ENCODE measurements at regions not wholly inside any gene's neighbourhood (a gene's known extent, or its start where the extent isn't known, plus 50 kb on each side); places are given as distances from the start of the nearest gene placed in this dataset.
"Not testable (repeated sequence)": the region's sequence is repeated elsewhere in the genome, so short reads cannot be mapped to it uniquely, and the experiment has no call there.

DNA sequence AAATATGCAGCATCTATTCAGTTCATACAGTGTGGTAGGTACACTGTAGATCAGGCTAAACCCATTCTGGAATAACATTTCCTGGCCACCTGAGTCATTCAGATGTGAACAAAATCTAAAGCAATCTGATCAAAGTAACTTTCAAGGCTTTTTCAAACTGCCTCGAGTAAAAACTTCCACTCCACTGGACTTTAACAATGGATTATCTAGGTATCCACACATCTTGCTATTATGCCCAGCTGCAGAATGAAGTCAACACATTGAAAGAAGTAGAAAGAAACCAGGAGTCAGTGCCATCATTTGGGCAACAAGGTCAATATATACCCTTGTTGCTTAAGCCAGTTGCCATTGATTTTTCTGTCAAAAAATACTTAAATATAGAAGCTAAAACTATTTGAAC is 1352.6 kb upstream of the NUDT12 start:
- DNase-seq = no peak

DNA sequence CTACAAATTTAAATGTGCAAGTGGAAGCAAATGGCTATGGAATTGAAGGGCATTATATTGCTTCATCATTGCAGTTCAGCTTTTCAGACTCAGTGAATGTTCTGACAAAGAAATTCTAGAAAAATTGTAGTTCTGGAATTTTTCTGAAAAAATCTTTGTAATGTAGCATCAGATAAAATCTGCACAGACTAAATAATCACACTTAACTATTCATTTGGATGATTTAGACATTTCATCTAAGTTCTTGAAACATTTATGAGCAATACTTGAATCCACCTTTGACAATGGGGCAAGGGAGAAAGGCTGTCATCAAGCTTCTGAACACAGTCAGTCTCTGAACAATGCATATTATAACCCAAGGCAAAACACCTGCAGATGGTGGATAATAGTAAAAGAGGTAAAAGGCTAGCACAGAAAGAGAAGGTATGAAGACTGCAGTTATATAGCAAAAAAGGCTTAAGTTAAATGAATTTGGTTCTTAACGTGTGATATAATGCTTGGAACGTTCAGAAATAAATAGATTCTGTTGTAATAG is 1352.0 kb upstream of the NUDT12 start:
- DNase-seq = no peak

GRCh38 chr5:104913841-104914281 is 1351.3 kb upstream of the NUDT12 start:
- no peak for DNase-seq

DNA sequence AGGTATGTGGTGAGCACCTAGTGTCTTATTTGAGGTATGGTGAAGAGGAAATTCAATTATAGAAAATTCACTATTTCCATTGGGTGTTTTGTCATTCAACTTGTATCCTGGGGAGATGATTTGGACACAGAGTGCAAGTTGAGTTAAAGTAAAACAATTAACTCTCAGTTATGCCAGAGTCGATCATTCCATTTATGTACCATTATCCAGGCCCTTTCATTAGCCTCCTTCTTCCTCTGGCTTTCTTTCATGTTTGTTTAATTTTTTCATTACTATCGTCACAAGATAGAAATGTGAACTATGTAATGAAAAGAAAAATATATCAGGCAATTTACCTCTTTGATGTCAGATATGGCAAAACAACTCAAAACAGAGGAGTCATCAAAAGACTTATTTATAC is 1347.2 kb upstream of the NUDT12 start:
- no peak for DNase-seq

GRCh38 chr5:104904561-104904960 is 1342.0 kb upstream of the NUDT12 start:
- DNase-seq = no peak

GRCh38 chr5:104903941-104904340 is 1341.4 kb upstream of the NUDT12 start:
- DNase-seq = no peak

DNA sequence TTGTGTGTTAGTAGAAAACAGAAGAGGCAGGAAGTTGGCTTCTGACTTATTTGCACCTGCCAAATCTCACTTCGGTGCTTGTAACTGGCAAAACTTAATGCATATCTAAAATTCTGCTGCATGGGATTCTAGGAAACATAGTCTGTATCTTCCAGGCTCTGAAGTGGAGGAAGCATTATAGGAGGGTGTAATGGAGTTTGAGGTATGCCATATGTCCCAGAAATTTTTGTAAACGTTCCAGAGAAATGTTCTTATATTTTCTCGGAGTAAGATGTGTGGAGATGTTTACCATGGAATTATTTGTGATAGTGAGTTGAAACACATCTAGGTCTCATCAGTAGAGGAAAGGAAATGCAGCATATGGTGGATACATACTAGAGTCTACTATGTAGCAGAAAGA is 1329.0 kb upstream of the NUDT12 start:
- DNase-seq = no peak

DNA sequence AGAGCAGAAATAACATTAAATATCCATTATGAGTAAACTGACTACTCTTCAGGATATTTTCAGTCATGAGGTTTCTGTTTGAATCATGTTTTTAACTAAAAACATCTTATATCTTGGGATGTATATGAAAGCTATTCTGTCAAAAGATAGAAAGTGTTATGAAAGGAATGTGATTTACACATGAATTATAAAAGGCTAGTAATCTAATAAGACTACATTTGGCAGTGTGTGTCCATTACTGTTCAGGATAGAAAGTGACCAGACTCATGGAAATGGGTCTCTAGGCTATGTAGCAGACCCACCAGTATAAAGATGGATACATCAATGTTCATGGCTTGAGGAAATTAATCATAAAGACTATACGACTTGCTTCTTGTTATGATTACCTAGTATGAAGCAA is 1328.2 kb upstream of the NUDT12 start:
- no peak for DNase-seq

DNA sequence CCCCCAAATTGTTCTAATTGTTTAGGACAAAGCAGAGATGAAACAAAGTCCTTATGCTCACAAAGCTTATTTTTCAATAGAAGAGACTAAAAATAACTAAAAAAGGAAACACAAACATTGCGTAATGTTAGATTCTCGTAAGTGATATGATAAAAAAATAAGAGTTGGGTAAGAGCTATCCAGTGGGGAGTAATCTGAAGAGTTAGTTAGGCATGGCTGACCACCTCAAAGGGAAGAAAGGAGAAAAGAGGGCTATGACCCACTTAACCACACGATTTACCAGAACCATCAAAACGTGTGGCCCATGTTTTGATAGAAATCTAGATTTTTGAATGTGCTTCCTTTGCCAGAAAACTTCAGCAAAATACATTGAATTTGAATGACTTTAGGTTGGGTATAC is 1296.8 kb upstream of the NUDT12 start:
- DNase-seq = peak; percentile 75

- not testable (repeated sequence) for DNase-seq
Observed at GRCh38 chr5:104852099-104852498, 1289.5 kb upstream of the NUDT12 start.

- DNase-seq = no peak
Observed at GRCh38 chr5:104845541-104845940, 1283.0 kb upstream of the NUDT12 start.

- no peak for DNase-seq
Observed at GRCh38 chr5:104843822-104844221, 1281.2 kb upstream of the NUDT12 start.

DNA sequence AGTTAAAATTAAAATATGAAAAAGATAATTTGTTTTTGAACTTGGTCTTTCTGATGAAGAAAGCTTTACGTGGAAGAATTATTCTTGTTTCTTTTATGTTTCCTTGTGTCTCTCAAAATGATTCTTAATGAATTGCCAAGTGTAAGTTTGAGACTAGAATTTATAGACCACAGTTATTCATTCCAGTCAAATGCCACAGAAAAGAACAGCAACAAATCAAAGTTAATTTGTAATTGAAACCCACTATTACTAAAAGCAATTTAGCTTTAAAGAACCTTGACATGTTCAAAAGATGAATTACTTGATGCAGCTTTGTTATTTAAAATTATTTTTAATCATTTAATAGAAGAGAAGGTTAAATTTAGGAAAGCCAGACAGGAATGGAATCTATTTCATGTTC is 1277.7 kb upstream of the NUDT12 start:
- no peak for DNase-seq

DNA sequence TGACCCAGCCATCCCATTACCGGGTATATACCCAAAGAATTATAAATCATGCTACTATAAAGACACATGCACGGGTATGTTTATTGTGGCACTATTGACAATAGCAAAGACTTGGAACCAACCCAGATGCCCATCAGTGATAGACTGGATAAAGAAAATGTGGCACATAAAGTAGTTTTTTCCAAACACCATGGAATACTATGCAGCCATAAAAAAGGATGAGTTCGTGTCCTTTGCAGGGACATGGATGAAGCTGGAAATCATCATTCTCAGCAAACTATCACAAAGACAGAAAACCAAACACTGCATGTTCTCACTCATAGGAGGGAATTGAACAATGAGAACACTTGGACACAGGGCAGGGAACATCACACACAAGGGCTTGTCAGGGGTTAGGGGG is 1268.9 kb upstream of the NUDT12 start:
- not testable (repeated sequence) for DNase-seq

DNA sequence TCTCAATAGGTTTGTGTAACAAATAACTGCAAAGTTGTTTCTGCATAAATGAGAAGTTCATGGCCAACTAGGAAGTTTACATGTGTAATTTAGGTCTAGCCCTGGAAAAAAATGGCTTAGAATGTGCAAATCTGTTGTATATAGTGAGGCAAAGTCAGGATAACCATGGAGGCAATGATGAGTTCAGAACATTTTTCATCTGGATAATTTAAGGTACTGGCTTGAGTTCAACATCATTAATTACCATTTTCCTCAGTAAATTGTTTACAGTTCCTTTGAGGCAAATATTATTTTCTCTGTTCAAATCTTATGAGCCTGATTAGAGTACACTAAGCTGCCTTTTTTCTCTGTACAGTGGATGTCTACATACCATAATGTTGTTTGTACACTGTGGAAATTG is 1259.0 kb upstream of the NUDT12 start:
- DNase-seq = no peak

- no peak for DNase-seq
Observed at GRCh38 chr5:104817127-104817526, 1254.5 kb upstream of the NUDT12 start.

DNA sequence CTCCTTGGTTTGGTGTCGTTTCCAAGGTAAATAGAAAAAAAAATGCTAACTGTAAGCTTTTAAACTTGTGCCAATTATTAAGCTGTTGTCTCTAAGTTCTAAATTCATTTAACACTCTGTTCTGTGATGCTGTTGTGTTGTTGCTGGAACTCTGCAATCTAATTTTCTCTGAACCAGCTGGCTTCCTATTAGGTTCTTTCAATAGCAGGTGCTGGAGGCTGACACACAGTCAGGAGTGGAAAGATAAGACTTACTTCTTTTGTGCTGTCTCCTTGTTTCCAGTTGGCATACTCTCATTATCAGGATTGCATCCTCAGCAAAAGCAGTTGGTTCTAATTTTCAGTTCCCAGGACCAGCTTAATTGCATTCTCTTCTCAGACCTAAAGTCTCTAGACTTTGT is 1252.6 kb upstream of the NUDT12 start:
- no peak for DNase-seq

- peak; percentile 51 for DNase-seq
Observed at GRCh38 chr5:104800440-104801048, 1238.0 kb upstream of the NUDT12 start.

GRCh38 chr5:104793755-104794080 is 1231.1 kb upstream of the NUDT12 start:
- DNase-seq = no peak

GRCh38 chr5:104793031-104793754 is 1230.6 kb upstream of the NUDT12 start:
- no peak for DNase-seq

DNA sequence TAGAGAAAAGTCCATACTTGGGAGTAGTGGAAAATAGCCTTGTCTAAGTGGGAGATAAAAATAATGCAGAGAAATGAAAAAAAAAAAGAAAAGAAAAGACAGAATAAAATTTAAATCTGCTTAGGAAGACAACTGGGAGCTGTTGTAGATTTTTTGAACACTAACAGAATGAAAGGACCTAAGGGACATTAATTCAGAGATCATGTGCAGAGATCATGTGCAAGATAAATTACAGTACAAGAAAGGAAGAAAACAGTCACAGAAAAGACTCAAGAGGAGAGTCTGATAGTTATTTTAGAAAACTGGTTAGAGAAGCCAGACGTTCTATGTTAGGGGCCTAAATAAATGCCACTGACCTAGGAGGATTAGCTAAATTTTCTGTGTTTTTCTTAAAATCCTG is 1226.8 kb upstream of the NUDT12 start:
- no peak for DNase-seq

DNA sequence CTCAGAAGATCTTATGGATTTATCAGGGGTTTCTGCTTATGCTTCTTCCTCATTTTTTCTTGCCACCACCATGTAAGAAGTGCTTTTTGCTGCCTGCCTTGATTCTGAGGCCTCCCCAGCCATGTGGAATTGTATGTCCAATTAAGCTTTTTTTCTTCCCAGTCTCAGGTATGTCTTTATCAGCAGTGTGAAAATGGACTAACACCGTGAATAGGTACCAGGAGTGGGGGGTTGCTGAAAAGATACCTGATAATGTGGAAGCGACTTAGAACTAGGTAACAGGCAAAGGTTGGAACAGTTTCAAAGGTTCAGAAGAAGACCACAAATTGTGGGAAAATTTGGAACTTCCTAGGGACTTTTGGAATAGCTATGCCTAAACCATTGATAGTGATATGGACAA is 1222.5 kb upstream of the NUDT12 start:
- DNase-seq = no peak

- no peak for DNase-seq
Observed at GRCh38 chr5:104774372-104774771, 1211.8 kb upstream of the NUDT12 start.

DNA sequence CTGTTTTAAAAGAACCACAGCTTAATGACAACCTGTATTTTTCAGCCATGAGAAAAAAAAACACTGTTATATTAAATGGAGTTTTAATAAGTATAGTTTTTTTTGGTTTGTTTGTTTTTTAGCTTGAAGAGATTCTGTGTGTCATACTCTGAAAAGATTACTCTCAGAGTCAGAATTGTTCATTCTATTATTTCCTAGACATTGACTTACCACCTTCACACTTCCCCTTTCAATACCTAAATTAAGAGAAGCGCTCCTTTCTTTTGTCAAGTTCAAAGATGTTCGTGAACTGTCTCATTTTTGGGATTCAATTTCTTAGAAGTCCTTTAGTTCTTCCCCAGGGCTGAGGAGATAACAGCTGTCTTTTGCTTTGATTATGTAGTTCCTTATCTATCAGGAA is 1201.6 kb upstream of the NUDT12 start:
- no peak for DNase-seq

- DNase-seq = no peak
Observed at GRCh38 chr5:104763216-104763615, 1200.6 kb upstream of the NUDT12 start.
